ENCODE measurements at regions not wholly inside any gene's neighbourhood (a gene's known extent, or its start where the extent isn't known, plus 50 kb on each side); places are given as distances from the start of the nearest gene placed in this dataset.
"Not testable (repeated sequence)": the region's sequence is repeated elsewhere in the genome, so short reads cannot be mapped to it uniquely, and the experiment has no call there.

DNA sequence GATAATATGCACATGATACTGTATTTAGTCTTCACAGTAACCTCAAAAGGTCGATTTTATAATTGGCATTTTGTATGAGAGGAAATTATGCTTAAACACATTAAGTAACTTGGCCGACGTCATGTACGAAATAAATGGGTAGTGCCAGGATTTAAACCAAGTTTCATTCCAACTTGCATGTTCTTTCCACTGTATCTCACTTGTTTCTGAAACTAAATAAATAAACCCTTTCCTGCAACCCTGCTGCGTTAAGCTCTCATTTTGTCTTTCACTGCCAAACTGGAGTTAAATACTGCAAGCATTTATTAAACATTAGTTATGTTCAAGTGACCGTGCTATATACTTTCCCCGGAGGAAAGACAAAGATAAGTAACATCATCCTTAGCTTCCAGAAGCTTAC is 293.9 kb upstream of the PRKD1 start:
- no peak for DNase-seq (ENCODE audit: low read depth, low spot score)

- DNase-seq (ENCODE audit: low read depth, low spot score), result no peak
Measured at GRCh38 chr14:30223385-30223785, 295.7 kb upstream of the PRKD1 start.

DNA sequence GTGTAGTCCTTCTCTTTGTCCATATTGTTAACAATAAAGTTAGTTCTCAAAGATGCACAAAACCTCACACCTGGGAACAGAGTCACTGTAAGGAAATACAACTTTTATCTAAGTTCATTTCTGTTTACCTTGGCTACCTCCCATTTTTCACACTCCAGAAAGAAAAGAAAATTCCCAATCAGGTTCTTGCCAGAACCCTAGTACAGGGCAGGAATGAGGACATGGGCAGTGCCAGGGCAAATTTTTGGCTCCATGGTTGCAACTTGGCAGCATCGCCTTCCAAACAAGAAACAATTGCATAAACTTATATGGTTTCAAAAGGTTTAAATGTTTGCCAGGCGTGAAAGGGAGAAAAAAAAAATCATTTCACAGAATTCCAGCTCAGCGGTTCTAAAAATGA is 296.3 kb upstream of the PRKD1 start:
- DNase-seq (ENCODE audit: low read depth, low spot score), result no peak

DNA sequence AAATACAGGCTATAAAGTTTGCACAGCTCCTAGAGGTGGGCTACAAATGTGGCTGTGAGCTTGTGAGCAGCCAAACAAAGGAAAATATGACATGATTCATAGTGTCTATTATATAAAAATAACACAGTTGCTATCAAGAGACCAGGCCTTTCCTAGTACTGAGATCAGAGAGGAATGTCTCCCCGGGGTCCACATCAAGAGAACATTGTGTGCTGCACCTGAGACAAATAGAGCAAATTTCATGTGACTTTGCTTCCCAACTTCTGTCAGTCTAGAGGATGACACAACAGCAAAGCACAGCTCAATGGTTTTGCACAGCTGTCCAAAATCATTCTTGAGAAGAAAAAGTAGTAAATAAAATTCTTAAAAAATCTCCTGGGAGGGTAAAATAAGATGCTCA is 297.5 kb upstream of the PRKD1 start:
- DNase-seq (ENCODE audit: low read depth, low spot score), result no peak

DNA sequence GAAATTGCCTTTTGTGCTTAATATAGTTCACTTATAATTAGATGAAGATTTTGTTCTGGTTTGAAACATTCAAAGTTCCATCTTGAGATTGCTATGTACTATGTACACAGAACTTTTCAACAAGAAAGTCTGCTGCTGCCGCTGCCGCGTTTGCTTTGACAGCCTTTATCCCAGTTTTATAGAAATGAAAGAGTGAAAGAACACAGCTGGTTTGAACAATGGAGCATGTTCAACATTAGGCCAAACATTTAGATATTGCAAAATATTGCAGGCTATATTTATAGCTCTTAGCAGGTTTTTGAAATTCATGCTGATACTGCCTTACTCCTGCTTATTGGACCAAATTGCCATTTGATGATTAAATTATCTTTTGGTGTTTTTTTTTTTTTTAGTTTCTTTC is 299.8 kb upstream of the PRKD1 start:
- DNase-seq (ENCODE audit: low read depth, low spot score), result no peak

- no peak for DNase-seq (ENCODE audit: low read depth, low spot score)
Measured at GRCh38 chr14:30227876-30228275, 300.2 kb upstream of the PRKD1 start.

- no peak for DNase-seq (ENCODE audit: low read depth, low spot score)
Measured at GRCh38 chr14:30230719-30231118, 303.1 kb upstream of the PRKD1 start.

- DNase-seq (ENCODE audit: low read depth, low spot score), result no peak
Measured at GRCh38 chr14:30234966-30235365, 307.3 kb upstream of the PRKD1 start.

DNA sequence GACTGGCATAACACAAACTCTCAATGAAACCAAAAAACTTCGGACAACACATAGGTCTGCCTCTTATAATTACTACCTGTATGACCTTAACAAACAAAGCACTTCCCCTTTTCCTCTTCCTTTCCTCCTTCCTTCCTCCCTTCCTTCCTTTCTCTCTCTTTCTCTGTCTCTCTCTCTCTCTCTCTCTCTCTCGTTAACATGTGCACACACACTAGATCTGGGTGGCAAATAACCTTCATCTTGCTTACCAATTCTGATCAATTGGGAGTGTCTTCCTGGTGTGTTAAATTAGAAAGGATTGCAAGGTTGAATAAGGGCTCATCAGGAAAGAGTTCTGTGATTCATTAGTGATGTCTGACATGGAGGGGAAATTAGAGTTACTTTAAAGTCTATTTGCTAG is 307.8 kb upstream of the PRKD1 start:
- no peak for DNase-seq (ENCODE audit: low read depth, low spot score)

DNA sequence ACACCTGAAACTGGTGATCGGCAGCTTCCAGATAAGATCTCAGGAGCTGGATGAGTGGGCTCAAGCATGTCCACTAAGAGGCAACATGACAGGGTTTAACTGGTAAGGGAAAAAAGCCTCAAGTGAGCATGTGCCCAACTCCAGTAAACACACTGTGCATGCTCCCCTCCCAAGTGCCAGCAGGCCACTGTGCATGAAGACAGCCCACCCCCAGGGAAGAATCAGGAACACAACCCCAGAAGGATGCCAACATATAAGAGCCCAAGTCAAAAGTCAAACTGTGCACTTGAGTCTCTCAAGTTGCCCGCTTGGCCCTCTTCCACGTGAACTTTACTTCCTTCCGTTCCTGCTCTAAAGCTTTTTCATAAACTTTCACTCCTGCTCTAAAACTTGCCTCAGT is 311.3 kb upstream of the PRKD1 start:
- no peak for DNase-seq (ENCODE audit: low read depth, low spot score)

- no peak for DNase-seq (ENCODE audit: low read depth, low spot score)
Measured at GRCh38 chr14:30240018-30240417, 312.4 kb upstream of the PRKD1 start.

DNA sequence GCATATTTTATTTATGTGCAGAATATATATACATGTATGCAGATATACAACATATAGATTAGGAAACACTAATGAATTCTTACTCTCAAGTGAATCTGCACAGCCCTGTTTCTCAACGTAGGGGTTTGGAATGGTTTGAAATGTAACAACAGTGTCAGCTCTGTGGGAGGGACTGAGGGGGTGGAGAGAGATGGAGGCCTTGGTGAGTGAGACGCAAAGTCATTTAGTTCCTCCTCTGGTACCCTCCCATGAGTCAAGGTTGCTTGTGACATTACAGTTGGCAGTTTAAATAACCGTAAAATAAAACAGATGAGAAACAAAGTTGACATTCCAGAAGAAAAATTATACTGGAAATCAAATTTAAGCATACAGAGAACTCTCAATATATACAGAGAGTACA is 313.0 kb upstream of the PRKD1 start:
- no peak for DNase-seq (ENCODE audit: low read depth, low spot score)

GRCh38 chr14:30242744-30243143 is 315.1 kb upstream of the PRKD1 start:
- DNase-seq (ENCODE audit: low read depth, low spot score), result no peak

GRCh38 chr14:30243207-30243606 is 315.6 kb upstream of the PRKD1 start:
- no peak for DNase-seq (ENCODE audit: low read depth, low spot score)

- DNase-seq (ENCODE audit: low read depth, low spot score), result no peak
Measured at GRCh38 chr14:30243805-30244204, 315.2 kb upstream of the G2E3 start.

DNA sequence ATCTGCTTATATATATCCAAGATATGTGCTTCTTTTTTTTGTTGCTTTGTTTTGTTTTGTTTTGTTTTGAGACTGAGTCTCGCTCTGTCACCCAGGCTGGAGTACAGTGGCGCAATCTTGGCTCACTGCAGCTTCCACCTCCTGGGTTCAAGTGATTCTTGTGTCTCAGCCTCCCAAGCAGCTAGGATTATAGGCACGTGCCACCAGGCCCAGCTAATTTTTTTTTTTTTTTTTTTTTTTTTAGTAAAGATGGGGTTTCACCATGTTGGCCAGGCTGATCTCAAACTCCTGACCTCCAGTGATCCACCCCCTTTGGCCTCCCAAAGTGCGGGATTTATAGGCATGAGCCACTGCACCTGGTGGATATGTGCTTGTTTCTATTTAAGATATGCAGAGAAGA is 314.6 kb upstream of the G2E3 start:
- not testable (repeated sequence) for DNase-seq (ENCODE audit: low read depth, low spot score)

DNA sequence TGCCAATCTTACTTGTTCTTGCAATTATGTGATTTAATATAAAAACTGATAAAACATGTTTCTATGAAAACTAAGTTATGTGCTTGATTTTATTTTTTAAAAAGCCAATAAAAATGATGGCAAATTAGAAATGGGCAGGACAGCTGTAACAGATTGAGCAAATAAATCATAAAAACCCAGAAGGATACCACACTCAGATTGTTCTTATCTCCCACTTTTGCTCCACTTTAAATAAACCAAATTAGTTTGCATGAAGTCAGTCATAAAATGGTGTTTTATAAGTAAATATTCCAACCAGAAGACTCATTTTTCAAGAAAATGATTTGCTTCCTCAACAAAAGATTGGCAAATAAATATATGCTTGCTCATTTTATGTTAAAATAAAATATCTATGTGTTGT is 307.9 kb upstream of the G2E3 start:
- no peak for DNase-seq (ENCODE audit: low read depth, low spot score)

- DNase-seq (ENCODE audit: low read depth, low spot score), result no peak
Measured at GRCh38 chr14:30251557-30252100, 307.3 kb upstream of the G2E3 start.

DNA sequence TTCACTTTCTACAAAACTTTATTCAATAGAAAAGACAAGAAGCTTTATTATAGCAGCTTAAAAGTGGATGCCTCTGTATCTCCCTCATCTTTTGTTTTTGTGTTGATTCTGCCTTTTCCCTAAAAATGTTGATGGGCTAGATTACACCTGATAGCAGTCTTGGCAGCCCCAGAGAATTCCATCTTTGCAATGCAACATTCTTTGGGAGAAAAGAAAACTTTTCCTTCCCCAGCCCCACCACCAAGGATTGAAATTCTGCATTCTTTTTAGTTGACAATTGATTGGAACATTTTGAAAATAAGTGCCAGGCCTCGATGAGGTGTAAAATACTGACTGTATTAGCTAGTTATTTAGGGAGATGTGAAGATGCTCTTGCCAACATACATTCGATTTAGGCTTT is 306.8 kb upstream of the G2E3 start:
- DNase-seq (ENCODE audit: low read depth, low spot score), result no peak

- DNase-seq (ENCODE audit: low read depth, low spot score), result no peak
Measured at GRCh38 chr14:30252783-30253674, 305.9 kb upstream of the G2E3 start.

DNA sequence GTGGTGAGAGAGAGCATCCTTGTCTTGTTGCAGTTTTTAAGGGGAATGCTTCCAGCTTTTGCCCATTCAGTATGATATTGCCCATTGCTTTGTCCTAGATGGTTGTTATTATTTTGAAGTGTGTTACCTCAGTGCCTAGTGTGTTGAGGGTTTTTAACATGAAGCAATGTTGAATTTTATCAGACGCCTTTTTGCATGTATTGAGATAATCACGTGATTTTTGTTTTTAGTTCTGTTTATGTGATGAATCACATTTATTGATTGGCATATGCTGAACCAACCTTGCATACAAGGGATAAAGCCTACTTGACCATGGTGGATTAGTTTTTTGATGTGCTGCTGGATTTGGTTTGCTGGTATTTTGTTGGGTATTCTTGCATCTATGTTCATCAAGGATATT is 302.3 kb upstream of the G2E3 start:
- no peak for DNase-seq (ENCODE audit: low read depth, low spot score)

DNA sequence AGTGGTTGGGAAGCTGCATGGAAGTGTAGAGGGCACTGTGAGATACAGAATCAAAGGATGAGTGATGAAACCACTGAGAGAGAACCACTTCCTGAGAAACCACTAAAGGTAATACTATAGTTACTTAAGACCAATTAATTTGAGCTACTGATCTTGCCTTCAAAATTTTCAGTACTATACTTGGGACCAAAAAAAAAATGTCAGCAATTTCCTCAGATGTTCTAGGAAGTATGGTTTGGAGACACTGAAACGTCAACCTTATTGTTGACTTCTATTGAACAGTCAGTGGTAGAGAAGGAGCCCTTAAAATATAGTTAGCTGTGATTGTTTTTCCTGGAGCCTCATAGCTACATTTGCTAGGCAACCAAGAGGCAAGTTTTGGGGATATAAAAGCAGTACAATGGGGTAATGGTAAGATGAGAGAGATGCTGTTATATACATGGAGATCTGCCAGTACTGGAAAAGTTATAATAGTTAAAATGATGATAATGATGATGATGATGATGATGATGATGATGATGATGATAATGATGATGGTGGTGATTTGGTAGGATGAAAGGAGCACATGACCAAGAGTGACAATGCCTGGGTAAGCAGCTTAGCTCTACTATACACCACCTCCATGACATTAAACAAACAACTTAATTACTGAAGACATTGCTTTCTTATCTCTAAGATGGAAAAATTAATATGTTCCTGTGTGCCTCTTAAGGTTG is 300.9 kb upstream of the G2E3 start:
- DNase-seq (ENCODE audit: low read depth, low spot score), result no peak

All from brain pericyte (primary cell).